Adipocyte (in vitro differentiated cells): ENCODE measurements at regions not wholly inside any gene's neighbourhood (a gene's known extent, or its start where the extent isn't known, plus 50 kb on each side); places are given as distances from the start of the nearest gene placed in this dataset.
"Not testable (repeated sequence)": the region's sequence is repeated elsewhere in the genome, so short reads cannot be mapped to it uniquely, and the experiment has no call there.

Experiments
- DNase-seq: peaks from one replicate; pipeline ENCODE4 v3.0.0-alpha.2; 2015; ENCODE audit warnings: low read depth
- H3K27me3 ChIP-seq: replicated peaks from 2 replicates; pipeline ENCODE4 v1.7.0; 2013; ENCODE audit warnings: mild to moderate bottlenecking, low read length, moderate library complexity; ENCODE audit not compliant: control insufficient read depth, insufficient read depth
- H3K36me3 ChIP-seq: 2 replicates; pipeline ENCODE4 v1.7.0; 2013; ENCODE audit warnings: low read length, mild to moderate bottlenecking, moderate library complexity; ENCODE audit not compliant: control insufficient read depth, insufficient read depth, severe bottlenecking
- H3K4me1 ChIP-seq: 2 replicates; pipeline ENCODE4 v1.7.0; 2013; ENCODE audit warnings: mild to moderate bottlenecking, low read length, moderate library complexity; ENCODE audit not compliant: control insufficient read depth, insufficient read depth
- H3K4me3 ChIP-seq: 2 replicates; pipeline ENCODE4 v1.7.0; 2013; ENCODE audit warnings: mild to moderate bottlenecking, low read length, moderate library complexity
- H3K9ac ChIP-seq: 2 replicates; pipeline ENCODE4 v1.7.0; 2013; ENCODE audit warnings: mild to moderate bottlenecking, low read length, moderate library complexity
- H3K9me3 ChIP-seq: 2 replicates; pipeline ENCODE4 v1.7.0; 2013; ENCODE audit warnings: mild to moderate bottlenecking, low read length, moderate library complexity; ENCODE audit not compliant: control insufficient read depth

DNA sequence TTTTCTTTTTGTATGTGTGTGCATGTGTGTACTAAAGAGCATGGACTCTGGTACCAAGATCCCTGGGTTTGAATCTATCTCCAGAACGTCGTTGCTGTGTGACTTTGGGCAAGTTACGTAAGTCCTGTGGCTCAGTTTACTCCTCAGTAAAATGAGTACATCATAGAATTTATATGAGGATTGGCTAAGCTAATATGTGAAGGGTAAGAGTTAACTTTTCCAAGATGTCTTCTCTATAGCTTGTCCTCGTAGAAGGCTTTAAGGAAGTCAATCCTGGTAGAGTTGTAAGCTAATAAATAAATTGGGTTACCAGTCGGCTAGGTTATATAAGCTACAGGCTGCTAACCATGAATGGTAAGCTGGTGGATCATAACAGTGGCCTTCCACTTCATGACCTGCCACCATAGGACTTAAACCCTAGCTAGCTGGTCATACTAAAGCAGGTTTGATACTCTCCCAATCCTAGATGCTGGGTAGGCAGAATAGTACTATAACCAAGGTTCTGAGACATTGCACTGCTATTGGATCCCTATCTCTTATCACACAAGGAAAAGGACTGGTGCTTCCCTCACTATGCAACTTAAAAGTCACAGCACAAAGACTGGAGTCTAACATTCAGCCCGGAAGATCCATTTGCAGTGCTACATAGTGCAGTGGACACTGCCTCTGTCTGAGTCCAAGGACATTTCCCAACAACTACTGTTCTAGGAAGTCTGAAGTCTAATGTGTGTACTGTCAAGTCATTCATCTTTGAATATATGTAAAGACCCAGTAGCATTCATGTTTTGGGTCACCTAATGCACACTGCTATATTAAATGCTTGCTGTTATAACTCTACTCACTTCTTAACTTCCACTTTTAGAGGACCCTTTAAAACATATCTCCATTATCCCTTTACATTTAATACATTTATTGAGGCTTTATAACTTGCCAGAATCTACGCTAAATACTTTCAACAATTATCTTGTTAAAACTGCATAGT, 156.2 kb downstream of the CRPPA start:
- no peak overlapping the region for H3K4me3 ChIP-seq
- H3K36me3 ChIP-seq, result no peaks in the 10 kb centered on the region
- H3K27me3 ChIP-seq, result no peaks in the 10 kb centered on the region
- H3K4me1 ChIP-seq, result no peaks in the 10 kb centered on the region
- H3K9me3 ChIP-seq, result no peaks in the 10 kb centered on the region
- no peak for DNase-seq
- H3K9ac ChIP-seq, result no peak overlapping the region

DNA sequence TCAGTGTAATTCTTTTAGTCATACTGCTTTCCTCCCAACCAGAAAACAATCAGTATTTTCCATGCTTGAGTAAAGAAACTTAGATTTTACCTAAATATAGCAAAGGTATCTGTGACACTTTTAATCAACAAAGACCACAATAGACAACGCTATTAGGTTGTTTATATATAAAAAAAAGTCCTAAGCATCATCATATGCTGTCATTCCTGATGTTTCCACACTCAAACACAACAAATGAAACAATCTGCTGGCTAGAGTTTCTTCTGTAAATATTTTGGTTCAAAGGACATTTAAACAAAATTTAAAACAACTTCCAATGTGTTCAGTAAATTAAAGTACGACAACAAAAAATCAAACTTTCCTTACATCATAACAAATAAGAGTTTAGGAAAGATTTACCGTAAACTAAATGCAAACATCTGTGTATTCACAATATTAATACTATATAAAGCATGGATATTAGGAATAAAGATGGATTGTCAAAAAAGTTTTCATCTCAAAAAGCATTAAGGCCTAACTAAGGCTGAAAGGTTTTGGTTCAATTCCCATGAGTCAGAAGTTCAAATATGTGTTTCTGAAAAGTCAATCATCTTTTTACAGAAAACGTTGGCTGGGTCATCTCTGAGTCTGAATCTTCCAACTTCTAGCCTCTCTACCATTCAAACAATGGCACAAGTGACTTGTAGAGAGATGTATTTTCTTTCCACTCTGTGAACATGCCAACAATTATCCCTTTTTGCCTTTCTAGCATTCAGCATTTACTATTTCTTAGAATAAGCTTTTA, 157.1 kb downstream of the CRPPA start:
- no peaks in the 10 kb centered on the region for H3K36me3 ChIP-seq
- DNase-seq, result no peak
- H3K4me3 ChIP-seq, result no peak overlapping the region
- no peaks in the 10 kb centered on the region for H3K9me3 ChIP-seq
- no peaks in the 10 kb centered on the region for H3K27me3 ChIP-seq
- H3K9ac ChIP-seq, result no peak overlapping the region
- H3K4me1 ChIP-seq, result no peaks in the 10 kb centered on the region

DNA sequence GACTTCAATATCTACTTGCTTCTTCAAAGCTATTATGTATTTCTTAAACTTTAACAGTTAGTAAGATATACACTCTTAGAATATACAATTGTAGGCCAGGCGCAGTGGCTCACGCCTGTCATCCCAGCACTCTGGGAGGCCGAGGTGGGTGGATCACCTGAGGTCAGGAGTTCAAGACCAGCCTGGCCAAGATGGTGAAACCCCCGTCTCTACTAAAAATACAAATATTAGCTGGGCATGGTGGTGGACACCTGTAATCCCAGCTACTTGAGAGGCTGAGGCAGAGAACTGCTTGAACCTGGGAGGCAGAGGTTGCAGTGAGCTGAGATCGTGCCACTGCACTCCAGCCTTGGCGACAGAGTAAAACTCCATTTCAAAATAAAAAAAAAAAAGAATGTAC, 158.0 kb downstream of the CRPPA start:
- not testable (repeated sequence) for H3K4me3 ChIP-seq, H3K9ac ChIP-seq, H3K36me3 ChIP-seq, H3K4me1 ChIP-seq, DNase-seq, H3K9me3 ChIP-seq, H3K27me3 ChIP-seq

GRCh38 chr7:16261654-16262053, 159.7 kb downstream of the CRPPA start:
- Histone ChIP-seq H3K4me3 (no peak overlapping the region), H3K36me3 (no peaks in the 10 kb centered on the region), H3K9ac (no peak overlapping the region), H3K9me3 (no peaks in the 10 kb centered on the region), H3K4me1 (no peaks in the 10 kb centered on the region), H3K27me3 (no peaks in the 10 kb centered on the region)
- no peak for DNase-seq

DNA sequence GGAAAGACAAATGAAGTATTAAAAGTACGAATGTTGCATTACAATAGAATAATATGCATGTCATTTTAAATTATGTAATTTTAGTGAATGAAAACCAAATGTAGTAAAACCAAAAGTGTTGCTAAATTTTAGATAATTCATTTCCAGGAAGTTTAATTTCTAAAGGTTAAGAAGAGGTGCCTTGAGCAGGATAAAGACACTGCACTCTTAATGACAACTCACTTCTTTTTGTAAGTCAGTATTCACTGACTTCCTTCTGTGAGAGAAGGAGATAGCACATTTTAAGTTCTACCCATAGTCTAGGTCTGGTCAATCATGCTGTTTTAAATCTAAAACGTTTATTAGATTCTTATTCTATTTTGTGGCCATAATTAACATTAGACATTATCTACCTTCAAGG, 160.2 kb downstream of the CRPPA start:
- Histone ChIP-seq H3K4me3 (no peak overlapping the region), H3K9me3 (no peaks in the 10 kb centered on the region), H3K27me3 (no peaks in the 10 kb centered on the region), H3K4me1 (no peaks in the 10 kb centered on the region), H3K36me3 (no peaks in the 10 kb centered on the region), H3K9ac (no peak overlapping the region)
- DNase-seq, result no peak

DNA sequence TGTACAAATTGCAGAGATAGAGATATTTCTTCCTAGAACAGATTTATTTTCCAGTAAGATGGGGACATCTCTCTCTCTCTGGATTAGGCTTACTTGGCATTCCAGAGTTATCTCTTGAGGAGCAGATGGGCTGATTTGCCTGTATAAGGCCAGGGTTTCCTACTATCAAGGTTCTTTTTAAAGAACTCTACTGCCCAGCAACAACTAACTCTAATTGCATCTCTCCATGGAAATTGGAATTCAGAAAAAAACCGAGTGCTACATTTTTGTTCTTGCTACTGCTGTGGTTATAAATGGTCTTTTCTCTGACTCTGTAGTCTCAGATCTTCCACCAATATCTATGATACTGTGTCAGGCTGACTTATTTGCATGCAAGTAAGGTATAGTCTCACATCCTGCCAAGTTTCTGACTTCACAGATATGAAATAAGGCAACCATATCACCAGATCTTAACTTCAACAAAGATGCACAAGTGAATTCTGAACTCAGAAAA, 161.1 kb downstream of the CRPPA start:
- Histone ChIP-seq H3K9me3 (no peaks in the 10 kb centered on the region), H3K27me3 (no peaks in the 10 kb centered on the region), H3K36me3 (no peaks in the 10 kb centered on the region), H3K4me1 (no peaks in the 10 kb centered on the region), H3K9ac (no peak overlapping the region), H3K4me3 (no peak overlapping the region)
- DNase-seq, result no peak

GRCh38 chr7:16256419-16256818, 164.9 kb downstream of the CRPPA start:
- not testable (repeated sequence) for H3K36me3 ChIP-seq, H3K9ac ChIP-seq, H3K27me3 ChIP-seq, H3K9me3 ChIP-seq, H3K4me1 ChIP-seq, DNase-seq, H3K4me3 ChIP-seq

DNA sequence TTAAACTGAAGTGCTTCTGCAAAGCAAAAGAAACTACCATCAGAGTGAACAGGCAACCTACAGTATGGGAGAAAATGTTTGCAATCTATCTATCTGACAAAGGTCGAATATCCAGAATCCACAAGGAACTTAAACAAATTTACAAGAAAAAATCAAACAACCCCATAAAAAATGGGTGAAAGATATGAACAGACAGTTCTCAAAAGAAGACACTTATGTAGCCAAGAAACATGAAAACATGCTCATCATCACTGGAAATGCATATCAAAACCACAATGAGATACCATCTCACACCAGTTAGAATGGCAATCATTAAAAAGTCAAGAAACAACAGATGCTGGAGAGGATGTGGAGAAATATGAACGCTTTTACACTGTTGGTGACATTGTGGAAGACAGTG, 165.4 kb downstream of the CRPPA start:
- H3K4me1 ChIP-seq, H3K27me3 ChIP-seq, DNase-seq, H3K9me3 ChIP-seq, H3K36me3 ChIP-seq, H3K9ac ChIP-seq, H3K4me3 ChIP-seq: not testable (repeated sequence)

- H3K9ac ChIP-seq, H3K4me3 ChIP-seq, H3K9me3 ChIP-seq, H3K4me1 ChIP-seq, DNase-seq, H3K27me3 ChIP-seq, H3K36me3 ChIP-seq: not testable (repeated sequence)
These were observed 170.7 kb downstream of the CRPPA start for GRCh38 chr7:16250655-16251054.

GRCh38 chr7:16249204-16249603, 172.1 kb downstream of the CRPPA start:
- not testable (repeated sequence) for H3K9me3 ChIP-seq, H3K4me1 ChIP-seq, H3K27me3 ChIP-seq, DNase-seq, H3K4me3 ChIP-seq, H3K9ac ChIP-seq, H3K36me3 ChIP-seq

GRCh38 chr7:16248556-16248955, 172.8 kb downstream of the CRPPA start:
- H3K9me3 ChIP-seq, H3K4me3 ChIP-seq, DNase-seq, H3K36me3 ChIP-seq, H3K27me3 ChIP-seq, H3K4me1 ChIP-seq, H3K9ac ChIP-seq: not testable (repeated sequence)
